ENCODE measurements at regions not wholly inside any gene's neighbourhood (a gene's known extent, or its start where the extent isn't known, plus 50 kb on each side); places are given as distances from the start of the nearest gene placed in this dataset.

DNA sequence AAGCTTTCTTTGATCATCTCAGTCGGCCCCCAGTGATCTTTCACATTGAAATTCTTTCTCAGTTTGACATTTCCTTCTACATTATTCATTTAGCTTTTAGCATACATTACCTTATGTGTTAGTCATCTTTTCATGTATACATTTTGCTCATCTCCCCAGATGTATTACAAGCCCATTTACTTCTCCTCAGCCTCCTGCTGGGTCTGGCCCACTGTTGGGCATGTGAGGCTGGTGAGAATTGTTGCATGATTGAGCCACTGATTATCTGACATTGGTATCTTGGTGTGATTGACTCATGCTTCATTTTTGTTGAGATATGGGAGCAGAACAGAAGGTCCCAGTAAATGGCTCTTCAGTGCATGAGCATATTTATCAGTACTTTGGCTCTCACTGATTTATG, 300.1 kb upstream of the DDX18 start (continued):
- TF ChIP-seq, protein P1, sequence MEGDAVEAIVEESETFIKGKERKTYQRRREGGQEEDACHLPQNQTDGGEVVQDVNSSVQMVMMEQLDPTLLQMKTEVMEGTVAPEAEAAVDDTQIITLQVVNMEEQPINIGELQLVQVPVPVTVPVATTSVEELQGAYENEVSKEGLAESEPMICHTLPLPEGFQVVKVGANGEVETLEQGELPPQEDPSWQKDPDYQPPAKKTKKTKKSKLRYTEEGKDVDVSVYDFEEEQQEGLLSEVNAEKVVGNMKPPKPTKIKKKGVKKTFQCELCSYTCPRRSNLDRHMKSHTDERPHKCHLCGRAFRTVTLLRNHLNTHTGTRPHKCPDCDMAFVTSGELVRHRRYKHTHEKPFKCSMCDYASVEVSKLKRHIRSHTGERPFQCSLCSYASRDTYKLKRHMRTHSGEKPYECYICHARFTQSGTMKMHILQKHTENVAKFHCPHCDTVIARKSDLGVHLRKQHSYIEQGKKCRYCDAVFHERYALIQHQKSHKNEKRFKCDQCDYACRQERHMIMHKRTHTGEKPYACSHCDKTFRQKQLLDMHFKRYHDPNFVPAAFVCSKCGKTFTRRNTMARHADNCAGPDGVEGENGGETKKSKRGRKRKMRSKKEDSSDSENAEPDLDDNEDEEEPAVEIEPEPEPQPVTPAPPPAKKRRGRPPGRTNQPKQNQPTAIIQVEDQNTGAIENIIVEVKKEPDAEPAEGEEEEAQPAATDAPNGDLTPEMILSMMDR (IDR thresholded peaks at IDR 0.05; ENCODE audit: low read depth, low read length, missing input control): no peak
- TF ChIP-seq SP1 (IDR thresholded peaks at IDR 0.05): no peak

DNA sequence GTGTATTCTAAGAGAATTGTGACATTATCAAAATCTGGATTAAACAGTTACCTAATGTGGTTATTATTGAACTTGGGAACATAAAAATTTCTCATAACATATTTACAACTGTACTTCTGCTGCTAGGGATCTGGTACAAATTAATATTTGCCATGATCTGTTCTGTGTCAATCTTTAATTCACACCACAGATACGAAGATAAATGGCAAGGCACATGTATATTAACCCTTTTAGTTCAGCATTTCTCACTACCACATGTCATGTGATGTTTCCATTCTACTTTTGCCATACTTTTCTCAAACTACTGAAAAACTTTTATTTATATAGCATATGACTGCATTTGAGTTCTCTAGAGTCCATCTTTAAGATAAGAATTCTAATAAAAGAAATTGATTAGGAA, 295.3 kb upstream of the DDX18 start:
- Histone ChIP-seq H3K36me3 (ENCODE audit: control insufficient read depth in 4 of 4, insufficient read depth in 3 of 4, low read depth in 1 of 4, low read length in 3 of 4) (no peaks in the 10 kb centered on the region), H3K9ac (ENCODE audit: low read depth in 1 of 2, low read length in 2 of 2) (no peak overlapping the region), H3K4me3 (ENCODE audit: low read depth in 1 of 3, low read length in 3 of 3) (no peak overlapping the region), H3K9me3 (ENCODE audit: control insufficient read depth in 4 of 4, low read length in 3 of 4) (no peaks in the 10 kb centered on the region), H3K27ac (ENCODE audit: low read depth in 1 of 2, low read length in 2 of 2) (no peak overlapping the region), H3K27me3 (ENCODE audit: control insufficient read depth in 4 of 4, insufficient read depth in 4 of 4, low read length in 3 of 4) (no peaks in the 10 kb centered on the region), H3K4me1 (ENCODE audit: control insufficient read depth in 4 of 4, insufficient read depth in 4 of 4, low read length in 3 of 4) (no peaks in the 10 kb centered on the region)
- WGBS: 26% methylated on average over 1 of the region's 1 CpG
- no peak for TF ChIP-seq SP1 (IDR thresholded peaks at IDR 0.05)
- TF ChIP-seq, protein P2, sequence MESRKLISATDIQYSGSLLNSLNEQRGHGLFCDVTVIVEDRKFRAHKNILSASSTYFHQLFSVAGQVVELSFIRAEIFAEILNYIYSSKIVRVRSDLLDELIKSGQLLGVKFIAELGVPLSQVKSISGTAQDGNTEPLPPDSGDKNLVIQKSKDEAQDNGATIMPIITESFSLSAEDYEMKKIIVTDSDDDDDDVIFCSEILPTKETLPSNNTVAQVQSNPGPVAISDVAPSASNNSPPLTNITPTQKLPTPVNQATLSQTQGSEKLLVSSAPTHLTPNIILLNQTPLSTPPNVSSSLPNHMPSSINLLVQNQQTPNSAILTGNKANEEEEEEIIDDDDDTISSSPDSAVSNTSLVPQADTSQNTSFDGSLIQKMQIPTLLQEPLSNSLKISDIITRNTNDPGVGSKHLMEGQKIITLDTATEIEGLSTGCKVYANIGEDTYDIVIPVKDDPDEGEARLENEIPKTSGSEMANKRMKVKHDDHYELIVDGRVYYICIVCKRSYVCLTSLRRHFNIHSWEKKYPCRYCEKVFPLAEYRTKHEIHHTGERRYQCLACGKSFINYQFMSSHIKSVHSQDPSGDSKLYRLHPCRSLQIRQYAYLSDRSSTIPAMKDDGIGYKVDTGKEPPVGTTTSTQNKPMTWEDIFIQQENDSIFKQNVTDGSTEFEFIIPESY (IDR thresholded peaks at IDR 0.05): no peak
- TF ChIP-seq, protein P1 (IDR thresholded peaks at IDR 0.05; ENCODE audit: low read depth, low read length, missing input control): no peak
- TF ChIP-seq HNF4G (IDR thresholded peaks at IDR 0.05): no peak
- TF ChIP-seq RAD21 (IDR thresholded peaks at IDR 0.05): no peak
- no peak for TF ChIP-seq RXRA (IDR thresholded peaks at IDR 0.05)
- TF ChIP-seq HNF4A (conservative IDR thresholded peaks at IDR 0.05): no peak
- TF ChIP-seq, protein P3, sequence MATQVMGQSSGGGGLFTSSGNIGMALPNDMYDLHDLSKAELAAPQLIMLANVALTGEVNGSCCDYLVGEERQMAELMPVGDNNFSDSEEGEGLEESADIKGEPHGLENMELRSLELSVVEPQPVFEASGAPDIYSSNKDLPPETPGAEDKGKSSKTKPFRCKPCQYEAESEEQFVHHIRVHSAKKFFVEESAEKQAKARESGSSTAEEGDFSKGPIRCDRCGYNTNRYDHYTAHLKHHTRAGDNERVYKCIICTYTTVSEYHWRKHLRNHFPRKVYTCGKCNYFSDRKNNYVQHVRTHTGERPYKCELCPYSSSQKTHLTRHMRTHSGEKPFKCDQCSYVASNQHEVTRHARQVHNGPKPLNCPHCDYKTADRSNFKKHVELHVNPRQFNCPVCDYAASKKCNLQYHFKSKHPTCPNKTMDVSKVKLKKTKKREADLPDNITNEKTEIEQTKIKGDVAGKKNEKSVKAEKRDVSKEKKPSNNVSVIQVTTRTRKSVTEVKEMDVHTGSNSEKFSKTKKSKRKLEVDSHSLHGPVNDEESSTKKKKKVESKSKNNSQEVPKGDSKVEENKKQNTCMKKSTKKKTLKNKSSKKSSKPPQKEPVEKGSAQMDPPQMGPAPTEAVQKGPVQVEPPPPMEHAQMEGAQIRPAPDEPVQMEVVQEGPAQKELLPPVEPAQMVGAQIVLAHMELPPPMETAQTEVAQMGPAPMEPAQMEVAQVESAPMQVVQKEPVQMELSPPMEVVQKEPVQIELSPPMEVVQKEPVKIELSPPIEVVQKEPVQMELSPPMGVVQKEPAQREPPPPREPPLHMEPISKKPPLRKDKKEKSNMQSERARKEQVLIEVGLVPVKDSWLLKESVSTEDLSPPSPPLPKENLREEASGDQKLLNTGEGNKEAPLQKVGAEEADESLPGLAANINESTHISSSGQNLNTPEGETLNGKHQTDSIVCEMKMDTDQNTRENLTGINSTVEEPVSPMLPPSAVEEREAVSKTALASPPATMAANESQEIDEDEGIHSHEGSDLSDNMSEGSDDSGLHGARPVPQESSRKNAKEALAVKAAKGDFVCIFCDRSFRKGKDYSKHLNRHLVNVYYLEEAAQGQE (IDR thresholded peaks at IDR 0.05): no peak
- no peak for TF ChIP-seq GABPA (IDR thresholded peaks at IDR 0.05 in 1 of 2, conservative IDR thresholded peaks at IDR 0.05 in 1 of 2)
- TF ChIP-seq TAF1 (conservative IDR thresholded peaks at IDR 0.05): no peak
- no peak for TF ChIP-seq FOXA2 (IDR thresholded peaks at IDR 0.05)
- TF ChIP-seq EGR1 (IDR thresholded peaks at IDR 0.05; ENCODE audit: low read depth in 2 of 2): no peak
- DNase-seq (ENCODE audit: low spot score): no peak

Measured in liver (tissue), 8 donors.